NCI-H446 treated with DMSO at 0.1 percent for 48 hours (cell line): ENCODE measurements at regions not wholly inside any gene's neighbourhood (a gene's known extent, or its start where the extent isn't known, plus 50 kb on each side); places are given as distances from the start of the nearest gene placed in this dataset.
"Not testable (repeated sequence)": the region's sequence is repeated elsewhere in the genome, so short reads cannot be mapped to it uniquely, and the experiment has no call there.

Source experiments
- DNase-seq: peaks from one replicate; lab custom pipeline; 2025; lab: John Stamatoyannopoulos, UW

GRCh38 chr4:15163284-15163645, 161.0 kb downstream of the CPEB2 start:
- DNase-seq = no peak

DNA sequence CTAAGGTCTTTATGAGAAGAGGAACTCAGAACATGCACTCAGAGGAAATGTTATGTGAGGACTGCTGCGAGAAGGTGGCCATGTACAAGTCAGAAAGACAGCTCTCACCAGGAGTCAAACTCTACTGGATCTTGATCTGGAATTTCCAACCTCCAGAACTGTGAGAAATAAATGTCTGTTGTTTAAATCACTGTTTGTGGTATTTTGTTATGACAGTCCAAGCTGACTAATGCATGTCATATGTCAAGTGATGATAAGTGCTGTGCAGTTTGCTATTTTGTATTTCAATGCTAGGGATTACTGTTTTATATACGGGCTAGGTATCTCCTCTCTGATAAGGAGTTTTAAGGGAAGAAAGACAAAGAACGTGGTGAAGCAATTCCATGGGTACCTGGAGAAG, 162.3 kb downstream of the CPEB2 start:
- no peak for DNase-seq

DNA sequence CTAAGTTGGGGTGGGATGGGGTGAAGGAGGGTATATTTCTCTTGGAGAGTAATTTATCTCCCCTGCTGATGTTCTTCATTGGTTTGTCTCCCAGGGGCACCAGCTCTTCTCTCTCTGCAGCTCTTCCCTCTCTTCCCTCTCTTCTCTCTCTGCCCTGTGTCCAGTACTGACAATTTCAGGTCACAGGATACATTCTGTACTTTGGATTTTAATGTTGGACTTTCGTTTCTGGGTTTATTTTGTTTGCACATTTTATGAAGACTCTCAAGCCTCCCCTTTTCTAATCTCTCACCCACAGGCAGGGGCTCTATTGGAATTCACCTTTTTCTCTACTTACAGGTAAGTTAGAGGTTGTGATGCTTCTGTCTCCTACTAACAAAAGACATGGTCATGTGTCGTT, 165.5 kb downstream of the CPEB2 start:
- no peak for DNase-seq

- DNase-seq = no peak
Measured at GRCh38 chr4:15168759-15169158, 166.5 kb downstream of the CPEB2 start.

DNA sequence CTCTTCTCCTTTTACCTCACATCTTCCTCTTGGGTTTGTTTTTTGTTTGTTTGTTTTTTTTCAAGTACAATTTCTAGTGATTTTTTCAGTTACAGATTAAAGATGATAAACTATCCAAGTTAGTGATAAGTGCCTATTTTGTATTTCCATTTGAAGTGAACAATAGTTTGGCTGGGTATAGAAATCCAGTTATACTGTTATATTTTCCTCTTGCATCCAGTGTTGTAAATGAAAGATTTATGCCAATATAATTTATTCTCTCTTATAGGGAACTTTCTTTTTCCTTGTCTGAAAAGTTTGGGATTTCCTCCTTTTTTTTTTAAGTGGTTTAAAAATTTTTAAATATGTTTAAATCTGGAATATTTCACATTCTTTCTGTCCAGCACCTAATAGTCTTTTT, 169.4 kb downstream of the CPEB2 start:
- no peak for DNase-seq

- no peak for DNase-seq
Measured at GRCh38 chr4:15173251-15173650, 171.0 kb downstream of the CPEB2 start.

- DNase-seq = not testable (repeated sequence)
Measured at GRCh38 chr4:15174168-15174567, 171.9 kb downstream of the CPEB2 start.

GRCh38 chr4:15179842-15180241, 177.6 kb downstream of the CPEB2 start:
- not testable (repeated sequence) for DNase-seq

GRCh38 chr4:15182600-15183220, 180.4 kb downstream of the CPEB2 start:
- no peak for DNase-seq

- no peak for DNase-seq
Measured at GRCh38 chr4:15186149-15186548, 183.9 kb downstream of the CPEB2 start.

GRCh38 chr4:15186806-15187205, 184.5 kb downstream of the CPEB2 start:
- no peak for DNase-seq

- no peak for DNase-seq
Measured at GRCh38 chr4:15188605-15189539, 186.6 kb downstream of the CPEB2 start.

DNA sequence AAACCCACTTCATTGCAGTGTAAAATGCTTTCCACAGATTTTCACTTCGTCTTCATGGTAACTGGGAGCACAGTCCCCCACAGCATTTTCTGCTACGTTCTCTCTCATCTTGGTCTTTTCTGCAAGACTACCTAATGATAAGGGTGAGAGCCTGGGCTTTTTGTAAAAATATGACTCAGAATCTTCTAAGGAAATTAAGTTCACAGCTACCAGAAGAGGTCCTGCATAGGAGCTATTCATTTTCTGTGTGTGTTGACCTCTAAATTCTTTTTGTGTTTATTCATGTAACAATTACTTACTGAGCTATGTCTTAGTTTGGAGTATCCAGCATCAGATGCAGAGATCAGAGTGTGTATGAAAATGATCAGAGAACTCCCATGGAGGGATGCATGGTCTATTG, 192.2 kb downstream of the CPEB2 start:
- DNase-seq = no peak

DNA sequence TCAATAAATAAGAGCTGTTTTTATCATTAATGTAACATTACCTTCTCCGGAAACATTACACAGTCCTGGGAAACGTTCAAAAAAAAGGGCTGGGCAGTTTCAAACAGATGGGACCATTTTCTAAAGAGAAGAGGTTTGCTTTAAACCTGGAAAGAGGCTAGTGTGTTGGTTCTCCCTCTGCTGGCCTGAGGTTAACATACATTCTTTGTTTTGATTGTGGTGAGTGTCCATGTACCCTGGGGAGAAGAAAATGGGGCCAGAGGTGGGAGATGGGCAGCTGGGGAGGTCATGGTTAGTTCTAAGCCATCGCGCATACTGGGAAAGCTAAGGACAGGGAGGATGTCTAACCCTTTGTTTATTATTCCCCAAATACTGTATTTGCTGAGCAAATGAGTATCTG, 194.7 kb downstream of the CPEB2 start:
- no peak for DNase-seq

DNA sequence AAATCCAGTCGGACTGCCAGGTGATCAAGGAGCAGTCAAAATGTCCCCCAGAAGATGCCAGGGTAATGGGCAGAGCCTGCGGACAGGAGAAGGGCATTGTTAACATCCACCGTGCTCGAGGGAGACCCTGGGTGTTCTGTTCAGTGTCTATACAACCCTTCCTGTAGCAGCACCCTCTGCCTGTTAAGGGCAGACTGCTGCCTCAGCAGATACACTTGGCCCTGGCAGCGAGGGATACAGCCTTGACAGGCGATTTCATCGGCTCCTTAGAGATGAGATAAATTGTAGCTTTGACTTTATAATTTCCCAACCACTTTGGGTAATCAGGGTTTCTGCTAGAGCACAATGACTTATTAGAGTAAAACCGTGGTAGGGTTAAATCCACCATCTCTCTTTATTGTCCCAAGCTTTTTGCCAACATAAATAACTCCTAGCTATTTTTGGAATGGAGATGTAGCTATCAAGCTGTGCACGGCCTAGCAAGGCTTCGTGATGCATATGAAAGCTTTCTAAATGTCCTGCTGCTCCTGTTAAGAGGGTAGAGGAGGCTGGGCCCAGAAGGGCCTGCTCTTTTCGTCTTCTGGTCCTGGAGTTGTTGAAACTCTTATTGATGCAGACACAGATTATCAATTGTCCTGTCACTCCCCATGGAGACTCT, 195.9 kb downstream of the CPEB2 start:
- DNase-seq = no peak

- DNase-seq = no peak
Measured at GRCh38 chr4:15201782-15202181, 199.5 kb downstream of the CPEB2 start.

- DNase-seq = no peak
Measured at GRCh38 chr4:15202481-15202880, 200.2 kb downstream of the CPEB2 start.

DNA sequence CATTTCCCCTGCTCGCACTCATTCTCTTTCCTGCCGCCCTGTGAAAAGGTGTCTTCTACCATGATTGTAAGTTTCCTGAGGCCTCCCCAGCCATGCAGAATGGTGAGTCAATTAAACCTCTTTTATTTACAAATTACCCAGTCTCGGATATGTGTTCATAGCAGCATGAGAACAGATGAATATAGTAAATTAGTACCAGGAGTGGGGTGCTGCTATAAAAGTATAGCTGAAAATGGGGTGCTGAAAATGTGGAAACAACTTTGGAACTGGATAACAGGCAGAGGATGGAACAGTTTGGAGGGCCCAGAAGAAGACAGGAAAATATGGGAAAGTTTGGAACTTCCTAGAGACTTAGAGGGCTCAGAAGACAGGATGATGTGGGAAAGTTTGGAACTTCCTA, 204.2 kb downstream of the CPEB2 start:
- not testable (repeated sequence) for DNase-seq

DNA sequence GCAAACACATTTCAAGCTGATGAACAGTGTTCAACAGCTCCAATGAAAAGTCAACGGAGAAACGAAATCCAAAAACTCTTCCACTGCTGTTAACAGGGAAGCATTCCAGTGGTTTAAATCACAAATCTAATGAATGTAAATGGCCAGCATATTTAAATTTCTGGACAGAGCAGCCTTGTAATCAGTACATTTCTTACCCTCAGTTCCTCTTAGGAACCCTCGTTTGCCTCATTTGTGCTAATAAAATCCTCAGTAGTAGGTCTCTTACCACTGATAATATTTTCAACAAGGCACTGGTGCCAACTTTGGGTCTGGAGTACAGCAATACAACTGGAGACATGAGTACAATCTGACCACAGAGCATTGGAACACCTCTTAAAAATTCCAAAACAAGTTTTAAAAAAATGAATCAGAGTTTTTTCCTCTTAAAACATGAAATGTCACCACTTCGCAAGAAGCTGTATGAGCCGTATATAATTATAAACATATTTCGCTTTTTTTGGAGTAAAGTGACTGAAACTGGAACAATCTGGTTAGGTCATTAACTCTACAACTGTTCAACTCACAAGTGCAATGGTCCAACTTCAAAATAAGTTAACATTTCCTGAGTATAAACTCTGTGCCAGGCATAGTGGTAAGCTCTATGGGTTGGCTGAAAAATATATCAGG, 211.2 kb downstream of the CPEB2 start:
- no peak for DNase-seq

DNA sequence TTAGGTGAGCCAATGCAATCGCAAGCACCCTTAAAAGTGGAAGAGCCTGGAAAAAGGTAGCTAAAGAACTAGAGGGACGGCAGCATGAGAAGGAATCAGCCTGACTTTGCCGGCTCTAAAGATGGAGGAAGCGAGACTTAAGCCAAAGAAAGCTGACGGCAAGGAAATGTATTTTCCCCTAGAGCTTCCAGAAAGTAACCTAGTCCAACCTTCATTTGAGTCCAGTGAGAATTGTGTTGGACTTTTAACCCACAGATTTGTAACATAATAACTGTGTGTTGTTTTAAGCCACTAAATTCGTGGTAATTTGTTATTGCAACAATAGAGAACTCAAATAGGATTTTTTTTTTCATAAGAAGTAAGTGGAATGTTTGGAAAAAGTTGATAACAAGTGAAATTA, 212.7 kb upstream of the C1QTNF7 start:
- DNase-seq = no peak

DNA sequence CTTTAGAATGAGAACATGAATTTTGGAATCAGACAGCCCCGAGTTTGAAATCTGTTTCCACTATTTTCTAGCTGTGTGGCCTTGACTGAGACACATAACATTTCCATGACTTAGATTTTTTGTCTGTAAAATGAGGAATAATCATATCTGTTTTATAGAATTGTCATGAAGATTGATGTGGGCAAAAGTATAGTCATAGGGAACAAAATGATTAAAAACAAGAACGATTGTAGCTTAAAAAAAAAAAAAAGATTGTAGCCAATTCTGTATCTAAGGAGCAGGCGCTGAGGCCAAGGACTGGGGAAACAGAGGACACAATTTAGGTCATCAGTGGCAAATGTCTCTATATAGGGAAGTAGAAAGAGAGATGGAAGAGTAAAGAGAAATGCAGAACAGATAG, 201.6 kb upstream of the C1QTNF7 start:
- DNase-seq = no peak

- DNase-seq = peak; percentile 43
Measured at GRCh38 chr4:15231265-15232091, 196.4 kb upstream of the C1QTNF7 start.
